Kidney epithelial cell (primary cell): ENCODE measurements at regions not wholly inside any gene's neighbourhood (a gene's known extent, or its start where the extent isn't known, plus 50 kb on each side); places are given as distances from the start of the nearest gene placed in this dataset.

Experiments
- DNase-seq: peaks from one replicate; pipeline ENCODE4 v3.0.0-alpha.2; 2010; ENCODE audit warnings: low read depth
- H3K27me3 ChIP-seq: 2 replicates; pipeline ENCODE4 v1.6.0; 2011; ENCODE audit warnings: low read length; ENCODE audit not compliant: control insufficient read depth, insufficient read depth
- H3K36me3 ChIP-seq: 2 replicates; pipeline ENCODE4 v1.5.1; 2011; ENCODE audit warnings: low read length; ENCODE audit not compliant: control insufficient read depth, insufficient read depth
- H3K4me3 ChIP-seq: 2 replicates; pipeline ENCODE4 v1.5.1; 2011; ENCODE audit warnings: low read depth, mild to moderate bottlenecking, control low read depth, low read length
- TF ChIP-seq, protein P1 (sequence below): IDR thresholded peaks from 2 replicates; pipeline ENCODE4 v1.5.1; 2011; ENCODE audit warnings: mild to moderate bottlenecking, moderate library complexity, low read length, control low read depth, inconsistent platforms; ENCODE audit not compliant: insufficient read depth, poor library complexity, severe bottlenecking

DNA sequence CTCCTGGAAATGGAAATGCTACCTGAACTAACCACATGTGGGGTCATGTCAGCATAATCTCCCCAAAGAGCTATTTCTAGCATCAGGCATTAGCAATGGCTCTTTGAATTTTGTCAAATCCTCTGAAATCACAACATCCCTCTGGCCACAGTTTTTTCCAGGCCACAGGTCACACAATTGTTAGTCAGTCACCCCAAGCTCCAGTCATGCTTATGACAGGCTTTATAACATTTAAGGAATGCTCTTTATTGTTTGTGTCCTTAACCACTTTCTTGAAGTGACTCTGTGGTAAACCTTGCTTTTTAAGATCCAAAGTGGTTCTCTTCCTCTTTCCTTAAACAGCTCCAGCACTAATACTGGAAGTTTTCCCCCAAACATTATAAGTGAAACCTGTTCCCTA, 169.2 kb upstream of the HMHB1 start:
- no peaks in the 10 kb centered on the region for H3K36me3 ChIP-seq
- H3K27me3 ChIP-seq, result no peaks in the 10 kb centered on the region
- TF ChIP-seq, protein P1, sequence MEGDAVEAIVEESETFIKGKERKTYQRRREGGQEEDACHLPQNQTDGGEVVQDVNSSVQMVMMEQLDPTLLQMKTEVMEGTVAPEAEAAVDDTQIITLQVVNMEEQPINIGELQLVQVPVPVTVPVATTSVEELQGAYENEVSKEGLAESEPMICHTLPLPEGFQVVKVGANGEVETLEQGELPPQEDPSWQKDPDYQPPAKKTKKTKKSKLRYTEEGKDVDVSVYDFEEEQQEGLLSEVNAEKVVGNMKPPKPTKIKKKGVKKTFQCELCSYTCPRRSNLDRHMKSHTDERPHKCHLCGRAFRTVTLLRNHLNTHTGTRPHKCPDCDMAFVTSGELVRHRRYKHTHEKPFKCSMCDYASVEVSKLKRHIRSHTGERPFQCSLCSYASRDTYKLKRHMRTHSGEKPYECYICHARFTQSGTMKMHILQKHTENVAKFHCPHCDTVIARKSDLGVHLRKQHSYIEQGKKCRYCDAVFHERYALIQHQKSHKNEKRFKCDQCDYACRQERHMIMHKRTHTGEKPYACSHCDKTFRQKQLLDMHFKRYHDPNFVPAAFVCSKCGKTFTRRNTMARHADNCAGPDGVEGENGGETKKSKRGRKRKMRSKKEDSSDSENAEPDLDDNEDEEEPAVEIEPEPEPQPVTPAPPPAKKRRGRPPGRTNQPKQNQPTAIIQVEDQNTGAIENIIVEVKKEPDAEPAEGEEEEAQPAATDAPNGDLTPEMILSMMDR, result no peak
- H3K4me3 ChIP-seq, result no peak overlapping the region
- no peak for DNase-seq

DNA sequence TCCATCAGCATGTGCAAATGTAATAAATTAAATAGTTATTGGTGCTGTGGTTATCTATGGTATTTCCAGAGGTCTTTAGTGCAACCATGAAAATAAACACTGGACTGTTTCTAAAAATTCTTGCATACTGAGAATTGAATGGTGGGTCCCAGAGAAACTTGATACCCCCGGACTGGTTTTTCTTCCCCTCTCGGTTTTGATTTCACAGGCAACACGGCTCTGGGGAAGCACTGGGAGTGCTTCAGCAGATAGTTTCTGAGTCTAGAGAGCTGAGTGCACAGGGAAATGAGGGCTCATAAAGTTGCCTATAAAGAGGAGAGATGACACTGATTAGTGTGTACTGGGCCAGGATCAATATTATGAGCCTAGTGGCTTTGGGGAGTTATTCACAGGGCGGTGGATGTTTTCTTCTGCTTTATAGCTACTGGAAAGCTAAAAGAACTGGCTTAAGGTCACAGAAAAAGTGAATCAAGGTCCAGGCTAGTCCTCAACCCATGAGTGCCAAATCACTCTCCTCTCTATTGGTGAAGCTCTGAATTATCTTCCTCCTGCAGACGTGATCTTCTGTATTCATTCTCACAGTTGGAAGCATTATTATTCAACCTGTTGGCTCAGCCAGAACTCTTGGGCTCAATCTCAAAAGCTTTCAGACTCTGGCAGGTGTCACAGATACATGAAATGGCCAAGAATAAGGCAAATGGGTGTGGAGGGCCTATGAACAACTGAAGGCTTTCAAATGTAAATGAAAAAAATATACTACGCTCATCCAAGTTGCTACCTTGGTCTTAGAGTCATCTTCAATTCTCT, 170.2 kb upstream of the HMHB1 start:
- DNase-seq, result no peak
- TF ChIP-seq, protein P1, result no peak
- H3K4me3 ChIP-seq, result no peak overlapping the region
- H3K27me3 ChIP-seq, result no peaks in the 10 kb centered on the region
- H3K36me3 ChIP-seq, result no peaks in the 10 kb centered on the region

DNA sequence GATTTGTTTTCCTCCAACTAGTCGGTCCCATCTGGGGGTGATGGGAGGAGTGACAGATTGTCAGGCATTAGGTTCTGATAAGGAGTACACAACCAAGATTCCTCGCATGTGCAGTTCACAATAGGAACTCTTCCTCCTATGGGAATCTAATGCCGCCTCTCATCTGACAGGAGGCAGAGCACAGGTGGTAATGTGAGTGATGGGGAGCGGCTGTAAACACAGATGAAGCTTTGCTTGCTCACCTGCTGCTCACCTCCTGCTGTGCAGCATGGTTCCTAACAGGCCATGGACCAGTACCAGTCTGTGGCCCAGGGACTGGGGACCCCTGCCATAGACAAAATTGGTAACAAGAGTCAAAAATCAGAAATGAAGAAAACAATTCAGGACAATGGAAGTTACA, 173.3 kb upstream of the HMHB1 start:
- TF ChIP-seq, protein P1, result no peak
- no peaks in the 10 kb centered on the region for H3K27me3 ChIP-seq
- no peak for DNase-seq
- H3K4me3 ChIP-seq, result no peak overlapping the region
- no peaks in the 10 kb centered on the region for H3K36me3 ChIP-seq

DNA sequence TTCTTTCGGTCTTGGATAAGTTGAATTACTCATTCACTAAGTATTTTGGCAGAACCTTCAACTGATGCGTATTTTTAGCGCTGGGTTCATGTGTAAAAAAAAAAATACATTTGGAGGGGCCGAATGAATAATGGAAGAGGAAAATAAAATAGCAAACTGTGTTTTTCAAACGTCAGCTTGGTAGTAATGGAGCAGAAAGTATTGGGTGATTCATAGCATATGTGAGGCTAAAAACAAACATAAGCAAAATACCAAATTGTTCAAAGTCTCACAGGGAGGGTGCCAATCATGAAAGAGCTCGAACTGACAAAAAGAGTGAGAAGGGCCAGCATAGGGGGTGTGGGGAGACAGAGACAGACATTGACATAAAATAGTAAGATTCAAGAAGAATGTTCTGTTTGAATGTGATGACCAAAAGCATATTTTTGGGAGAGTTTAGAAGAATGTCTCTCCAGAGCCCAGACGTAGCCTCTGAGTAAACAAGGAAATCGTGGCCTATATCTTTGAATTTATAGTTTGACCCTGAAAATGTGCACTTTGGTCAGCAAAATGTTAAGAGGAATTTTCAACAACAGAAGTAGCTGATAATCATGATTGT, 174.9 kb upstream of the HMHB1 start:
- DNase-seq, result no peak

DNA sequence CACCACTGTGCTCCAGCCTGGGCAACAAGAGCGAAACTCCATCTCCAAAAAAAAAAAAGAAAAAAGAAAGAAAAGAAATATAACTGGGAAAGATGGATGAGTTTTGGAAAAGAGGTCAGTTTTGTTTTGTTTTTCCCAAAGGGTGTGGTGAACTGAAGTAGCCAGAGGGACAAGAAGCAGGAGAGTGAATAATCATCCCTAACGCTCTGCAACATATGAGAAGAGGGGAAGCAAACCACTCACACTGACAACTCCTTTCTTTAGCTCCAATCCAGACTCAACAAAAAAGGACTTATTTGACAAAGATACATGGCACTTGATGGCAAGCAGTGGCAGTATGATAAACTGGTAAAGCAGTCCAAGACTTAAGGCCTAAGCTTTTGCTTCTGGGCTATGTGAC, 176.1 kb upstream of the HMHB1 start:
- TF ChIP-seq, protein P1, result no peak
- H3K4me3 ChIP-seq, result no peak overlapping the region
- no peaks in the 10 kb centered on the region for H3K36me3 ChIP-seq
- no peaks in the 10 kb centered on the region for H3K27me3 ChIP-seq
- no peak for DNase-seq

More for the DNA sequence above, 174.9 kb upstream of the HMHB1 start:
- no peaks in the 10 kb centered on the region for H3K36me3 ChIP-seq
- no peaks in the 10 kb centered on the region for H3K27me3 ChIP-seq
- TF ChIP-seq, protein P1, result no peak
- no peak overlapping the region for H3K4me3 ChIP-seq
